ENCODE measurements at regions not wholly inside any gene's neighbourhood (a gene's known extent, or its start where the extent isn't known, plus 50 kb on each side); places are given as distances from the start of the nearest gene placed in this dataset.
A peak's percentile ranks its signal among the peaks of the same experiment; 100 is the strongest.

DNA sequence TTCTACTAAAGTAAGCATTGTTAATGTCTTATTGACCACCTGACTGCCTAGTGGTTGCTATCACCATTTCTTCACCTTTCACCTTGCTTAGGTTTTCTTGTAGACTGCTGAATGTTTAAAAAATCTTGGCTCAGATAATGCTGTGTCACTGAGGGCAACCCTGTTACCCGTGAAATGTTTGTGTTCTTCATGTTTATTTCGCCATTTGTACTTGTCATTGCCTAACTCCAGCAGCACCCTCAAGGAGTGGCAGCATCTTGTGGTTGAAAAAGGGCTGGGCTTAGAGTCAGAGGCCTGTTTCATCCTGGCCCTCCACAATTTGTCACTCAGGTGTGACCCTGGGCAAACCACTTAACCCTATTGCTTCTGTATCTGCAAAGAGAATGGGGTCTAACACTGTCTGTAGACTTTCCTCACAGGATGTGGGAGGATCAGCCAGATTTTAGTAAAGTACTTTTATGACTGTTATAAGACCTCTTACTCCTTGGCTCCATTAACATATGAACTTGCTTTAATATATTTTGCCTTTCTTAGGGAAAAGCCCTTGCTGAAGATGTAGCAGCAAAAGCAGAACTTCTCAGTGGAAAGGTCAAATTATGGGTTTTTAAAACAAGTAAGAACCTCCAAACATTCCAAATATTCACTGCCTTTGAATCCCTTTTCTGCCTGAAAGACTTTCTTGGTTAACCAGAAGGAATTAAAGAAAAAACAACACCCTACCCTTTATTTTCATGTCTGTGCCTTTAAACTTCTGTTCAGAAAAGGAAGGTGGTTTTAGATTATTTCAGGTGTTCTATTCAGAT, 154.5 kb upstream of the C11orf87 start:
- no peak for DNase-seq

DNA sequence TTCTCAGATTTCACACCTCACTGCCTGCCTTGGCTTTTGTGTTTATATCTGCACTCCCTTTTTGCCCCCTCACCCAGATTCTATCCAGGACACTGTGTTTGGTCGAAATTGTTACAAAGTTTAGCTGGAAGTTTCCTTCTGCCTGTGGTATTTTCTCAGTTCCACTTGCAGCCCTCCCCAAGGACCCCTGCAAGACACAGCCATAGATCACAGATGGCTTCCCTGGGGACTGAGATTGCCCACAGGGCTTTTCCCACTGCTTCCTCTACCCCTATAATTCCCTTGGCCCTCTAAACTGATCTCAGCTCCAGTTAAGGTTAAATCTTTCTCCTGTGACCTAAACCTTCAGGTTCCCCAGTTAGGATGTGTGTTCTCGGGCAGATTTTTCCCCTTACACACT, 146.1 kb upstream of the C11orf87 start:
- no peak for DNase-seq

DNA sequence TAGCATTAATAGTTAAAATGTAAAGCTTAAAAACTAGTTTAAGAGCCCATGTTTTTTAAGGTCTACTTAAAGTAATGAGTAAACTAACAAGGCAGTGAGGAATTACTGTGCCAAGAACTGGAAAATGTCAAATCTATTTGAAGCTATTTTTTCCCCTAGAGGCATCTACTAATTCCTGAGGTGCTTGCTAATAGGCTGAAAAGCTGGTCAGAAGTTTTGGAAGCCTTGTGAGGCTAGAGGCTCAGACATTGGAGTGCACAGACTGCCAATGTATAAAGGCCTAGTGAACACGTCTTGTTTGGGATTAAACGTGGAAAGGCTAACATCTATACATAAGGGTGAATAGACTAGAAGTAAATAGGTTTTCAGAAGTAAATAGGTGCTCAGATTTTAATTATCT, 136.5 kb upstream of the C11orf87 start:
- DNase-seq = no peak

DNA sequence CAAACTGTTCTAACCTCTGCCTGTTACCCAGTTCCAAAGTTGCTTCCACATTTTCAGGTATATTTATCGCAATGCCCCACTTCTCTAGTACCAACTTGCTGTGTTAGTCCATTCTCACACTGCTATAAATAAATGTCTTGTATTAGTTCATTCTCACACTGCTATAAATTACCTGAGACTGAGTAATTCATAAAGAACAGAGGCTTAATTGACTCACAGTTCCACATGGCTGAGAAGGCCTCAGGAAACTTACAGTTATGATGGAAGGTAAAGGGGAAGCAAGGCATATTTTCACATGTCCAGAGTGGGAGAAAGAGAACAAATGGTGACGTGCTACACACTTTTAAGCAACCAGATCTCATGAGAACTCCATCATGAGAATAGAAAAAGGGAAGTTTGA, 130.4 kb upstream of the C11orf87 start:
- DNase-seq = no peak

DNA sequence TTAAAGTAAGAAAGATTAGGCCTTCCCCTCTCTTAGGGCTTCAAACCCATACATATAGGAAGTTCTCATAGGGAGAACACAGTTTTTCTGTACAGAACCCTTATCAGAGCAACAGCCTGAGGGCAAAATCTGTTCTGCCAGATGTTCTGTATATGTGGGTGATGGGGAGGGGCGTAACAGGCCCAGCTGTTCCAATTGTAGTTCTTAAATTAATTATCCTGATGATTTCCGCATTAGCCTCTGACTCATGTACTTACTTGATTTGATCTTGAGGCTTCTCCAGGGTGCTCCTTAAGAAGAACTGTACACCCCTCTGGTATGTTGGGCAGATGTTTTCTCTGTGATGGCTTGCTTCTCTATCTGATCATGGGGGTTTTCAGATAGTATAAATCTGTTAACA, 123.1 kb upstream of the C11orf87 start:
- no peak for DNase-seq

DNA sequence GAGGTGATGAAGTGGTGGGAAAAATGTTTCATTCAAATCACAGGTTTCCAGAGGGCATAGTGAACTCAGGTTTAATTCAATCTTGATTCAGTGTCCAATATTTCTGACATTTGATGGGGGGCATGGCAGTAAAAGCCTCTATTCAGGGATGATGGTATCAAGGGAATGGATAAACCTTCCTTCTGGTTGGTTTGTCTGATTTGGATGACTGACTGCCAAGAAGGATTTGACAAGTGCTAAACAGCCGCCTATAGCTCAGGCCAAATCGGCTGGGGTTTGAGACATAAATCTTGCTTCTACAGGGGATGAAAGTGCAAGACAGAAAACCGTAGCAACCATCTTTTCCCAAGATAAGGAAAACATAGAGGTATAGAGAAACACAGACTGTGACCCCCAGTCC, 121.8 kb upstream of the C11orf87 start:
- peak in 1 of 3 donors; percentile 26 for DNase-seq

DNA sequence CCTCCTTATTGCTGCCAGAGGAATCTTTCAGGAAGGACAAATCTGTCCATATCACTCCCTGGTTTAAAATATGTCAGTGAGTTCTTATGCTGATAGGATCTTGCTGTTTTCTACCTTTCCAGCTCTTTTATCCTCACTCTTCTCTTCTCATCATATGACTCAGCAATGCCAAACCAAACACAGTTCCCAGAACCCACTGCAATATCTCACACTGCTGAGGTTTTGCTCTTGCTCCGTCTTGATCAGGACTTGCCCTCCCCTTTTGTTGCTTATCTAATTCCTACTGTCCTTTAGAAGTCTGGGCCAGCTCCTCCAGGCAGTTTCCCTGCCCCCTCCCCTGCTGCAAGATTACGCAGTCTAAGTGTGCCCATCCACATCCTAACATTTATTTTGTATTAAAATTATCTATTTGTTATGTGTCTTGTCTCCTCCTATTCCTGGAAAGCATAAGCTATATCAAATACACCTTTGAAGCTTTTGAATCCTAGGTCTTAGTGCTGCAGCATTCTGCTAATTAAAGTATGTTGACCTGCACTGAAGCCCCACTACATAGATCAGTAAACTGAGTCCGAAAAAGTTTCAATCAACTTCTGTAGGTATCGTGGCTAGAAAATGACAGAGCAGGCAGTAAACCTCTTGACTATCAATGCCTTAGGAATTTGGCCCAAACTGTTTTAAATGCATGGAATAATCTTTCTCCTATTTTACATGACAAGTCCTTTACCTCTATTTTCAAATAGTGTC, 119.2 kb upstream of the C11orf87 start:
- DNase-seq = no peak

DNA sequence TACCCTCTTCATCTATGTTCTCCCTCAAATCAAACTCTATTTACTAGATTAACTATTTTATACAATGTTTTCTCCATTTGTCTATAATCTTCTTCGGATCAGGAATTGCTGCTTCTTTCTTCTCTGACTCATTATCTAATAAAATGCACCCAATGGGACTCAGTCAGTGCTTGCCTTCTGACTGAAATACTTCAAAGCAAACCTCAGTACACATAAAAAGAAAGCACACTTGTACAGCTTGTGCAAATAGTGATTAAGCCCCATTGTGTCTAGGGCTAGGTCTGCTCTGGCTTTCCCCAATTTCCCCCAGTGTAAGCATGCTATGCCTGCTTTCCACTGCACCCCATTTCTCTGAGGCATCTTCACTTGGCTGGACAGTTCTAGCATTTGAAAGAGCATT, 118.6 kb upstream of the C11orf87 start:
- no peak for DNase-seq

DNA sequence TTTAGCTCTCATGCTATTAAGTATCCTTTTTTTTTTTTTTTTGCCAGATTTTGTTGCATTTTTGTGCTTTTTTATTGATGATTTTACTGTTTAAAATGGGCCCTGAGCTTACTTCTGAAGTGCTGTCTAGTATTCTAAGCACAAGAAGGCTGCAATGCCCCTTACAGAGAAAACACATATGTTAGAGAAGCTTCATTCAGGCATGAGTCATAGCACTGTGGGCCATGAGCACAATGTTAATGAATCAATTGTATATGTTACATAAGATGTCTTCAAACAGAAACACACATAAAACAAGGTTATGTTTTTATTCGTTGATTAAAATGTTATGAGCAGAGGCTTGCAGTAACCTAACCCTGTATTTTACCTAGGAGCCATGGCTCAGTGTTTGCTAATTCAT, 117.8 kb upstream of the C11orf87 start:
- no peak for DNase-seq

DNA sequence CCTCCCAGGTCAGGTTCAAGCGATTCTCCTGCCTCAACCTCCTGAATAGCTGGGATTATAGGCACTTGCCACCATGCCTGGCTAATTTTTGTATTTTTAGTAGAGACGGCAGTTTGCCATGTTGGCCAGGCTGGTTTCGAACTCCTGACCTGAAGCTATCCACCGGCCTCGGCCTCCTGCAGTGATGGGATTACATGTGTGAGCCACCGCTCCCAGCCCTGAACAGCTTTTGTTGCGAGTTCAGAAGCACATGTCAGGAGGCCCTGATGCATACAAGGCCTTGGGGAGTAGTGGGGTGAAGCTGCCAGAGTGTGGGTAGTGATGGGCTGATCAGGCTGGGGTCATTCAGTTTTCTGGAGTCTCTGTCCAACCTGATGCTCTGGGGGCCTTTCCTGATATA, 117.0 kb upstream of the C11orf87 start:
- DNase-seq = no peak

DNA sequence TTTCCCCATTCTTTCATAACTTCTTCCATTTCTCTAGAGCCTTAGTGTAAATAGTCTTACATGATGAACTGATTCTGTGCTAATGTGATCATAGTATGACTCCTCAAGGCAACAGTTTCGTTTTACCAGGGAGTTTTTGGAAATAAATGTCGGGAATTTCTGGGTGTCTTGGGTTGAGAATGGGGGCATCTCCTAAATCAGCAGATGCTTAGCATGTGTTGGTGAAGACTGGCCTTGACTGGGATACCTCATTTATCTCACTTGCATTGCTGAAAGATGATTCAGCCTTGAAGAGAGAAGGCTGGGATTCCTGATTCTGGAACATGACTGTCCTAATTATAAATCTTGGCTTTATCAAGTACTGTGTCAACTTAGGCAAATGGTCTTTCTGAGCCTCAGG, 115.7 kb upstream of the C11orf87 start:
- DNase-seq = peak in 1 of 3 donors; percentile 69

DNA sequence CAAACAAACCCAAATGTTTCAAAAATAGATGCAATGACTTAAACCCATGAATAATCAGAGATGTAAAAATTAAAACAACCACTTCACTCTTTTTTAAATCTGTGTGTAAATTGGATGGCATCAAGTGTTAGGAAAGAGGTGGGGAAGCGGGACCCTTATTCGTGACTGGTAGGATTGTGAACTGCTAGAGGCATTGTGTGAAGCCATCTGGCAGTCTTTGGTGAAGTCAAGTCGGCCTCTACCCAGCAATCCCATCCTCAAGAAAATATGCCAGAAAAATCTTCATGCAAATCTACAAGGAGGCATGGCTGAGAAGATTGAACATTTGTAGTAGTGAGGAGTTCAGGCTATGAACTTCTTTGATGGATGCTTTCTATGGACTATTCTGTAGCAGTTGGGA, 114.6 kb upstream of the C11orf87 start:
- peak in 1 of 3 donors; percentile 15 for DNase-seq

DNA sequence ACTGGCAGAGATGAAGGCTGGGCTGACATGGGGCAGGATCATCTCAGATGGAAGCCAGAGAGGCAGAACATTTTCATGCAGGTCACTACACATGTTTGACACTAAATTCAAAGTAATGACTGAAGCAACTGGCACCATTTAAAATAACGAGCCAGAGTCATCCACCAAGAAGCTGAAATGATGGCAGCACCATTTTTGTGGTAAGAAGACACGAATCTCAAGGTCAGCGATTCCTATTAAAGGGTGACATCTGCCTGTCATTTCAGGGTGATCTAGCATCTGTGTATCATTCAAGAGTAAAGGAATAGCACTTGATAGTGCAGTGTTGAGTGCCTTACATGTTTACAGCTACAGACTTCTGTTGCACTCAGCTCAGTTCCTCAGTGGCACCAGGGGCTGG, 113.4 kb upstream of the C11orf87 start:
- no peak for DNase-seq

DNA sequence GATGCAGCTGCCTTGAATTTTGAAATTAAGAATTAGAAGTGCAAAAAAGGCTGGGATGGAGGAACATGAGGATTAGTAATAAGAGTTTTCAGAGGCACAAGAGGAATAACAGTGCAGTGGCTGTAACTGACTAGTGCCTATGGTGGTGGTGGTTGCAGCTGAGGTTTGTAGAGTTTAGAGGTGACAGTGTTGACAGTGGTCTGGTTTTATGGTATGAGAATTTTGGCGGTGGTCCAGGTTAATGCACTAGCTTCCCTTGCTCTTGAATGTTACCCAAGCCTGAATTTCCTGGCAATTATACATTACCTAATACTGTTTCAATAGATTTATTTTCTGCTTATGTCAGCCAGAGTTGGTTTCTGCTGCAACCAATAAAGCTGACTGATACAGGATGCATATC, 112.8 kb upstream of the C11orf87 start:
- DNase-seq = peak in 2 of 3 donors; percentile 18 to 79

DNA sequence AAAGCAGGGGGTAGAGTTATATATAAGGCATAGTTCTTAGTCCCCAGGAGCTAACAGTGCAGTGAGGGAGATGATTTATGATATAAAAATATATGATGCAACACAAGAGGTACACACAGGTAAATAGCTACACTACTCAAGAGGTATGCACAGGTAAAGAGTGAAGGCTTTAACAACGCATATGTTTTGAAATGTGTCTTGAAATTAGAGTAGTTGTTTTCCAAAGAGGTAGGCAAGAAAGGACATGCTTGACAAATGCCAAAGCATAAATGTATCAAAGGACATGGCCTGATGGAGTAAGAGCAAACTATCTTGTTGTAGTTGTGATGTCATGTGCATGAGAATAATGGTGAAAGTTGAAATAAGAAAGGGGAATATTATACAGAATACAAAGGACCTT, 104.3 kb upstream of the C11orf87 start:
- DNase-seq = no peak

DNA sequence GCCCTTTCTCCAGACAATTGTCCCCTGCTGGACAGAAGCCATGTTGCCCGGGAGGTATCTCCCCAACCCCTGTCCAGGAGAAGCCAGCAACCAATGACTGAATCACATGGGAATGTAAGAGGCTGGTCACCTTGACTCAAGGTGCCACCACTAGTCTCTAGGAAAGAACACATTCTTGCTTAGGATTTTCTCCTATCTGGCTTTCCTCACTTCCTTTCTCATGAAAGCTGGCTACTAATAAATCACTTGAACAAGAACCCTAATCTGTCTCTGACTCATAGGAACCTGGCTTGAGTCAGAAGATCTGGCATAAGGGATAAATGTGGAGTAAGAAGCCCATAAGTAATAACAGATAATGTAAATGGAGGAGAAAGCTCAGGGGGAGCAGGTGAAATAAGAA, 101.4 kb upstream of the C11orf87 start:
- peak in 1 of 3 donors; percentile 48 for DNase-seq

DNA sequence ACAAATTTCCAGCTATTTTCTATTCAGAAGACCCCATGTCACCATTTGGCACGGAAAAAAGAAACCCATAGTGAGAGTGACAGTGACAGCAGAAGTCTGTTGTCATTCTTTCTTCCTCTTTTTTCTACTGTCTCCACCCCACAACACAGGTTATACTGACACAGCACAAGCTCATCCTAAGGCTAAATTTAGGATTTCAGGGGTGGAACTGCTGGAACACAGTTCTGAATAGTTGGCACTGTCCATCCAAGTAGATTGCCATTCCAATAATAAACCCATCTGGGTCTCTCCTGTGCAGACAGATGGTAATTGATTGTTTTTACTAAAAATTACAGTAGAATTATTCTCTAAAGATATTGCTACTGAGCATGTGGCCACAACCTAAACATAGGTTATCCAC, 95.2 kb upstream of the C11orf87 start:
- DNase-seq = no peak

DNA sequence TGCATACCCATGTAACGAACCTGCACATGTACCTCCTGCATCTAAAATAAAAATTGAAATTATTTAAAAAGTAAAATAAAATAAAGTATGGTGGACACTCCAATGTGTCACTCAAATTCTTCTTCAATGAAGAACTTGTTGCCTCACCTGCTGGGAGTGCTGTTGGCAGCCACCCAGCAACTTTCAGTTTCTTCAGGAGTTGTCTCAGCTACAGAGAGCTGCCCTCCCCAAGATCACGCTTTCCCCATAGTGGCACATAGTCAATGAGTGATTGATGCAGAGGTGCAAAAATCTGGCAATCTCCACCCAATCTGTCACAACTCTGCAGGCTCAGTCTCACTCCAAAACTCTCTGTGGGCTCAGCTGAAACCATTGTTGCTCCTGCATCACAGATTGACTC, 92.3 kb upstream of the C11orf87 start:
- no peak for DNase-seq

DNA sequence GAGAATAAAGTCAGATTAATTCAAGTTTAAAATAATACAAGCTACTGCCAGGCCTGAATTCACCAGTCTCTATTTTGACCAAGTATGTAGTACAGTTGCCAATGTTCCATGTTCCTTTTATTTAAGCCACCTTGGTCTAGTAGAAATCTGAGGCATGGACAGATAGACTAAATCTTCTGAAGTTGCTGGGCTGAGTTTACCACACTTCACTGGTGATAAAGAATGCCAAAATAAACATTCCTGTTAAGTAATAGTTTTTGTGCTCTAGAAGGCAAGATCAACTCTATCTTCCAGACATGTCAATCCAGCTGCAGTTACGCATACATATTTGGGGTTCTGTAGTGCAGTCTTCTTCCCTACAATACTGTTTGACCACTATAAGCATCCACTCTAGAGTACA, 83.9 kb upstream of the C11orf87 start:
- no peak for DNase-seq

DNA sequence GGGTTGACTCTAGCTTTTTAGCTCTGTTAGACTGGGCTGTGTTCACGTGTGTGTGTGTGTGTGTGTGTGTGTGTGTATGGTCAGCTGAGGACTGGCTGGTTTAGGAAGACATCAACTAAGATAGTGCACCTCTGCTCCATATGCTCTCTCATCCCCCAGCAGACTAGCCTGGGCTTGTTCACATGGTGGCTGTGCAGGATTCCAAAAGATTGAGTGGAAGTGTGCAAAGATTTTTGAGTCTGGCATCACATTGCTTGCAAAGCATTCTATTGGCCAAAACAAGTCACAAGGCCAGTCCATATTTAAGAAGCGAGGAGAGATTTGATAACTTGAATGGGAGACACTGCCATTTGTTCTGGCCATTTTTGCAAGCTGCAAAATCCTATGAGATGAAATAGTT, 79.7 kb upstream of the C11orf87 start:
- no peak for DNase-seq

DNA sequence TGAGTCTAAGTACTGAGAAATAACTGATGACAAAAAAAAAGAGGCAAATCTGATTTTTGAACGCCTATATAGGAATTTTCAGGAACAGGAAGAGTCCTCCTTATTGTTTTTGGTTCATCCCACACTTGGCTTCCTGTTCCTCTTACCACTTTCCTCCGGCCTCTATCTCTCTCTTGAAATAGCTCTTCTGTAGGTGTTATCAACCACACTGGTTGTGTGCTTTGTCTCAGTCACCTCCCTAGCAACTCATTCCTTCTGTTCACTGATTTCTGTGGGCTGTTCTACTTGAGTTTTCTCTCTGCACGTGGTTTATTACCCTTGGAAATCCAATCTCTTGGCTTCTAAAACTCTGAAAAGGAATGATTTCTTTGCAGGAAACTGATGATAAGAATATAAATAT, 78.7 kb upstream of the C11orf87 start:
- DNase-seq = no peak

DNA sequence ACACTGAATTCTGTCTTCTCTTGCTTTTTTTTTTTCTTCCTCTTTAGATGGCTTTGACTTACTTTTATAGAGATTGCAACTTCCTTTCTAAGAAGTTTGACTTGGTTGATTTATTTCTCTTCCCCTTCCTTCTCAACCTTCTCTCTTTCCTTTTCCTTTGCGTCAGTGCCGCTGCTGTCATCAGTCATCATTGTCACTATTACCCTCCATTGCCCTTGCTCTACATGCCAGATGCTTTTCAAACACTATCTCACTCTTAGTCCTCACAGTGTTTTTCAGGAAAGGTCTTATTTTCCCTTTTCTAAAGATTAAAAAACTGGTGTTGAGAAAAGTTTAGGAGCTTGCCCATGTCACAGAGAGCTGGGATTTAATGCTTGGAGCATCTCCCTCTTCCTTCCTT, 74.7 kb upstream of the C11orf87 start:
- DNase-seq = no peak

DNA sequence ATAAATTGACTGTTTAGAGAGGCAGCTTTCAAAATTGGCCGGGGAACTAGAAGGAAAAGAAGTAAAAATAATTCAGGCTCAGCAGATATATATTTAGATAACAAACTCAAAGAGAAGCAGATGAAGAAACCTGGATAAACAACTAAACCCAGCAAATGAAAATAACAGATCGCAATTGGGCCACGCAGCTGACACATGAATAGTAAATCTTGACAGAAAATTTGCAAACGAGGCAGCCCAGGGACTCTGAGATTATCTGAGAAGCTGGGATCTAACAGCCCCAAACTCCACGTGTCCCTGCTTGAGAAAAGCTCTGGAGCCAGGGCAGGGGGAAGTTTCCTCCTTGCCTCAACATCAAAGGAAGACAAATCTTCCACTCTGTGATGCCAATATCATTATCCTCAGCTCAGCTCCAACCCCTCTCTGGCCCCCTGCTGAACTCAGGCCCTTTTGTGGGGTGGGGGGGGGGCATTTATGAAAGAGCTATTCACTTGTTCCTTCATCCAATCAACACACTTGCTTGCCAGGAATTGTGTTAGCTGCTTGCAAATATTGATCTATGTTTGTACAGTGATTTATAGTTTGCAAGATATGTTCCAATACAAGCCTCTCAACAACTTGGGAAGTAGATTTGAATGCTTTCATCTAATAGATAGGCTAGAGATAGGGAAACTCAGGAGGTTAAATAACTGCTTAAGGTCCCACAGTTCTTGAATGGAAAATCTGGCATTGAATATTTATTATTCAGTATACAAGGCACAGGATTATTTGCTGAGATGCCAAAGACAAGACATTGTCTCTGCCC, 72.5 kb upstream of the C11orf87 start:
- DNase-seq = peak in 1 of 3 donors; percentile 45
